GM23248 (cell line): ENCODE measurements at regions not wholly inside any gene's neighbourhood (a gene's known extent, or its start where the extent isn't known, plus 50 kb on each side); places are given as distances from the start of the nearest gene placed in this dataset.

Experiments used
- EZH2 ChIP-seq: fragments of 200-600 bp; sonication (generic); IDR thresholded peaks from 2 replicates; pipeline ENCODE4 v1.6.1; 2018; ENCODE audit warnings: antibody characterized with exemption, mild to moderate bottlenecking; ENCODE audit not compliant: insufficient read depth, poor library complexity, severe bottlenecking
- EZH2phosphoT487 ChIP-seq: fragments of 200-600 bp; sonication (generic); IDR thresholded peaks from 2 replicates; pipeline ENCODE4 v1.6.1; 2018; ENCODE audit warnings: antibody characterized with exemption, moderate library complexity, mild to moderate bottlenecking, low read depth; ENCODE audit not compliant: insufficient read depth

DNA sequence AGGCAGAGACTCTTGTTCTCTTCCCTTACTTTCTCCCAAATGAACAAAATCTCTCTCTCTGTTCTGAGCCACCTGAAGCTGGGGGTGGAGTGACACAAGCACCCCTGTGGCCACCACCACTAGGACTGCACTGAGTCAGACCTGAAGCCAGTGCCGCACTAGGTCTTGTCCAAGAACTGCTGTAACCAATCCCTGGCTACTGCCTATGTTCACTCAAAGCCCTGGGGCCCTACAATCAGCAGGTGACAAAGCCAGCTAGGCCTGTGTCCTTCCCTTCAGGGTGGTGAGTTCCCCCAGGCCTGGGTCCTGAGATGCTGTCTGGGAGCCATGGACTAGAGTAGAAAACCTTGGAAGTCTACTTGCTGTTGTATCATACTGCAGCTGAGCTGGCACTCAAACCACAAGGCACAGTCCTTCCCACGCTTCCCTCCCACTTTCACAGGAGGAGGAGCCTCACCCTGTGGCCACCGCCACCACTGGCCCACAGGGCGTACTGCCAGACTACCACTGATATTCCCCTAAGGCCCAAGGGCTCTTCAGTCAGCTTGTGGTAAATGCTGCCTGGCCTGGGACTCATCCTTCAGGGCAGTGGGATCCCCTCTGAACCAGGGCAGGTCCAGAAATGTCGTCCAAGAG lies 119.1 kb downstream of the RTL9 start:
- no peak for TF ChIP-seq EZH2
- TF ChIP-seq EZH2phosphoT487: no peak
